Ovary (tissue), 7 donors: ENCODE measurements at regions not wholly inside any gene's neighbourhood (a gene's known extent, or its start where the extent isn't known, plus 50 kb on each side); places are given as distances from the start of the nearest gene placed in this dataset.

Experiments
- DNase-seq, 5 donors: peaks; one replicate each; pipeline ENCODE4 v3.0.0-alpha.2; 2019 to 2020
- H3K27ac ChIP-seq, 2 donors: fragments of 200-600 bp; one replicate each; pipeline versions ENCODE4 v1.5.1 to v1.8.0; 2019 to 2022
- H3K27me3 ChIP-seq: fragments of 200-600 bp; one replicate; pipeline ENCODE4 v1.8.0; 2022
- H3K36me3 ChIP-seq: fragments of 200-600 bp; sonication (generic); one replicate; pipeline ENCODE4 v1.5.1; 2019
- H3K4me1 ChIP-seq: one replicate; pipeline ENCODE4 v1.8.1; 2013; ENCODE audit warnings: mild to moderate bottlenecking, moderate library complexity; ENCODE audit not compliant: insufficient read depth
- H3K4me3 ChIP-seq: fragments of 200-600 bp; sonication (generic); one replicate; pipeline ENCODE4 v1.5.1; 2017
- H3K9me3 ChIP-seq, 2 donors: fragments of 200-600 bp in 1 of 2; sonication (generic) in 1 of 2; one replicate each; pipeline versions ENCODE4 v1.5.1 to v1.8.1; 2013 to 2019; ENCODE audit warnings: mild to moderate bottlenecking in 1 of 2, moderate library complexity in 1 of 2
- EP300 ChIP-seq: sonication (generic); formaldehyde crosslinking; IDR thresholded peaks from one replicate; pipeline ENCODE4 v1.6.1; 2017; ENCODE audit warnings: antibody characterized with exemption
- POLR2A ChIP-seq: fragments of 450-650 bp; IDR thresholded peaks from one replicate; pipeline ENCODE4 v1.6.1; 2017; ENCODE audit warnings: antibody characterized with exemption, mild to moderate bottlenecking, moderate library complexity
- WGBS, 3 donors: extraction: QIAGEN DNeasy Blood & Tissue Kit in 1 of 3; methylation state at CpG; one replicate each; pipeline versions ENCODE4 v1.1.5 to v1.1.7; 2013 to 2017; 5-methylcytosine and 5-hydroxymethylcytosine counted together
- intact Hi-C, 4 donors: fragments of 100-400 bp; cut with DNase I; formaldehyde crosslinking; loops; one replicate each; pipeline versions ENCODE4 v1.11.0 to v1.15.1; 2022 to 2023
- TF ChIP-seq, protein P1 (sequence below), 3 donors: fragments of 450-650 bp in 2 of 3; fragments of 200-600 bp in 1 of 3; IDR thresholded peaks; one replicate each; pipeline versions ENCODE4 v1.5.1 to v1.8.0; 2016 to 2022; ENCODE audit warnings: antibody characterized with exemption in 3 of 3, mild to moderate bottlenecking in 1 of 3
- donor health status: DM: no; HTN: no; CAD: no; lungs with moderate emphysema.
- donor health status: DM: no; HTN: no; CAD: no.
- donor health status: Bipolar disorder and iron deficiency.
- donor health status: DM: no; HTN: no; CAD: no.
- donor health status: DM: yes; HTN: yes; CAD: no.

DNA sequence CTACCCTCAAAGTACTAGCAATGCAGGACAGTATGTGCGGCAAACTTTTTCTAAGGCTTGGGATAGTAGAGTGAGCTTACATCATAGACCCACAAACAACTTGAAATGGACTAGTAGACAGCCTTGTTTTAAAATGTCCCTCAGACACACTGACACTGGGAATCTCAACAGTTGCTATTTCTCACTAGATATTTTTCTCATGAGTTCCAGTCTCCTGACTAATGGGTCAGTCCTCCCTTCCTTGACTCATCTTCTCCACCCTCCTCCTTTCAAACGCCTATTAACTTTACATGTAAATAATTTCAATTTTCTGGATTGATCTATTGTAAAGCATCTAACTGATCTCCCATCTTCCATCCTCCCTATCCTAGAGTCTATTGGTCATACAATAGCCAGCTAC, 308.3 kb upstream of the PREP start:
- WGBS, 3 donors: 91 to 94% (median 93%) methylated on average over 2 of the region's 2 CpGs
- intact Hi-C loops: no loop called here
- no peaks in the 10 kb centered on the region for H3K36me3 ChIP-seq

DNA sequence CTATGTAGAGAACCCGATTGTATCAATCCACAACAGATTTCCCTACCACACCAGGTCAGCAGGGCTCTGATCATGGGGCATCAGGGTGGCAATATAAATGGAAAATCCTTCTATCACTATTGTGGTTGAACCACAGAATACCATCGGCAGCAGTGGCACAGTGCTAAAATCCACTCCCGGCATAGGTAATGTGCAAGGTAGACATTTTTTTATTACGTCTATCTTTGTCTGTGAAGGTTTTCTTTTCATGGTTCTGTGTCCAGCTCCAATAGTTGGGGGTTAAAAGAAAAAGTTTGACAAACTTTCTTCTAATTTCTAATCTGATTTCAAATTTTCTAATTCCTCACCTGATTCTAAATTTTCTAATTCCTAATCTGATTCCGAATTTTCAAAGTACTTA, 302.7 kb upstream of the PREP start:
- H3K4me1 ChIP-seq: no peaks in the 10 kb centered on the region
- H3K4me3 ChIP-seq: no peak overlapping the region
- H3K27me3 ChIP-seq: no peaks in the 10 kb centered on the region
- intact Hi-C loops: no loop called here
- peaks cover 0 to 8% of the 10 kb centered on the region in 2 donors for H3K9me3 ChIP-seq
- TF ChIP-seq EP300 (no peak), POLR2A (no peak)
- TF ChIP-seq, protein P1, sequence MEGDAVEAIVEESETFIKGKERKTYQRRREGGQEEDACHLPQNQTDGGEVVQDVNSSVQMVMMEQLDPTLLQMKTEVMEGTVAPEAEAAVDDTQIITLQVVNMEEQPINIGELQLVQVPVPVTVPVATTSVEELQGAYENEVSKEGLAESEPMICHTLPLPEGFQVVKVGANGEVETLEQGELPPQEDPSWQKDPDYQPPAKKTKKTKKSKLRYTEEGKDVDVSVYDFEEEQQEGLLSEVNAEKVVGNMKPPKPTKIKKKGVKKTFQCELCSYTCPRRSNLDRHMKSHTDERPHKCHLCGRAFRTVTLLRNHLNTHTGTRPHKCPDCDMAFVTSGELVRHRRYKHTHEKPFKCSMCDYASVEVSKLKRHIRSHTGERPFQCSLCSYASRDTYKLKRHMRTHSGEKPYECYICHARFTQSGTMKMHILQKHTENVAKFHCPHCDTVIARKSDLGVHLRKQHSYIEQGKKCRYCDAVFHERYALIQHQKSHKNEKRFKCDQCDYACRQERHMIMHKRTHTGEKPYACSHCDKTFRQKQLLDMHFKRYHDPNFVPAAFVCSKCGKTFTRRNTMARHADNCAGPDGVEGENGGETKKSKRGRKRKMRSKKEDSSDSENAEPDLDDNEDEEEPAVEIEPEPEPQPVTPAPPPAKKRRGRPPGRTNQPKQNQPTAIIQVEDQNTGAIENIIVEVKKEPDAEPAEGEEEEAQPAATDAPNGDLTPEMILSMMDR (IDR thresholded peaks at IDR 0.05): no peak
- DNase-seq: no peak
- no peaks in the 10 kb centered on the region for H3K36me3 ChIP-seq
- H3K27ac ChIP-seq: no peak overlapping the region
- WGBS, 3 donors: 74 to 93% (median 79%) methylated on average over 5 of the region's 5 CpGs

More for the DNA sequence above, 308.3 kb upstream of the PREP start:
- H3K27ac ChIP-seq: no peak overlapping the region
- no peaks in the 10 kb centered on the region for H3K9me3 ChIP-seq
- no peaks in the 10 kb centered on the region for H3K4me1 ChIP-seq
- H3K4me3 ChIP-seq: no peak overlapping the region
- no peak for DNase-seq
- H3K27me3 ChIP-seq: no peaks in the 10 kb centered on the region
- TF ChIP-seq EP300 (no peak), POLR2A (no peak)
- TF ChIP-seq, protein P1 (IDR thresholded peaks at IDR 0.05): no peak

DNA sequence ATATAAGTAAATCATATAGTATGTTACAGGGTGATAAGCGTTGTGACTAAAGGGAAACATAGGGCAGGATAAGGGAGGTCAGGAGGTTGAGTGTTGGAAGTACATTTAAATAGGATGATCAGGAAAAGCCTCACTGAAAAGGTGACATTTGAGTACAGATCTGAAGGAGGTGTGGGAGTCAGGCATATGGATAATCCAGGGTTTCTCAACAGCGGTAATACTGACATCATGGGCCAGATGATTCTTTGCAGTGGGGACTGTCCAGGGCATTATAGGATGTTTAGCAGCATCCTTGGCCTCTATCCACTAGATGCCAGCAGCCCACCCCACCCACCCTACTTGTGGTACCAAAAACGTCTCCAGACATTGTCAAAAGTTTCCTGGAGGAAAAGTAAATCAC, 292.6 kb upstream of the PREP start:
- DNase-seq: no peak
- no peak for TF ChIP-seq POLR2A
- TF ChIP-seq, protein P1 (IDR thresholded peaks at IDR 0.05): no peak
- TF ChIP-seq EP300: no peak
- Histone ChIP-seq H3K4me3 (no peak overlapping the region), H3K27me3 (no peaks in the 10 kb centered on the region), H3K27ac (no peak overlapping the region), H3K36me3 (no peaks in the 10 kb centered on the region), H3K9me3 (no peaks in the 10 kb centered on the region), H3K4me1 (no peaks in the 10 kb centered on the region)
- intact Hi-C loops: no loop called here
- 70 to 81% (median 72%) methylated on average over 3 of the region's 3 CpGs for WGBS, 3 donors

DNA sequence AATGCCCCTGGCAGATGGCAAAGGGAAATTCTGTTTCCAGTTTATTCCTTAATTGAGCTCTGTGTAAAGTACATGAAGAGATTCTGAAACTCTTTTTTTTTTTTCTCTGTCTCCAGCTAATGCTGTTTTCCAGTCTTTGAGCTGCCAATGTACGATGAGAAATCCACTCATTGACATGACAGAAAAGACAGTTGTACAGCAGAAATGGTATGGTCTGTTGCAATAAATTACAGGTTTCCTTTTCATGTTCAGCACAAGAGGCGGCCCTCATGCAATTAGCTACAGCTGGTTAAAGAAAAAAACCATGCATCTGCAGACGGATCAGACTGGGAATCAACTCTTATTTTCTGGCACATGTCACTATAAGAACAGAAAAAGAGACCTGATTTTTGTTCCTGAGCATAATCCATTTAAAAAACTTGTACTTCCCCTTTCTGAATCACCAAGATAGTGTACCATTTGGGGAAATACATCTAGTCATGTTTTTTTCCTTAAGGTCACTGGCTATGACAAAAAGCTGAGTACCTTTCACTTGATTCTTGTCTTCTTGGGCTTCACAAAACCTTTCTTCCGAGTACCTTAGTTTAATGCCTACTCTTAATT, 289.8 kb upstream of the PREP start:
- Histone ChIP-seq H3K9me3 (no peaks in the 10 kb centered on the region), H3K4me1 (peaks cover 1% of the 10 kb centered on the region), H3K4me3 (no peak overlapping the region), H3K36me3 (no peaks in the 10 kb centered on the region), H3K27me3 (no peaks in the 10 kb centered on the region), H3K27ac (no peak overlapping the region)
- DNase-seq: no peak
- WGBS, 3 donors: 84 to 86% (median 85%) methylated on average over 4 of the region's 4 CpGs
- intact Hi-C loops: no loop called here
- no peak for TF ChIP-seq POLR2A
- TF ChIP-seq, protein P1 (IDR thresholded peaks at IDR 0.05): no peak
